RWPE1 (cell line): ENCODE measurements at regions not wholly inside any gene's neighbourhood (a gene's known extent, or its start where the extent isn't known, plus 50 kb on each side); places are given as distances from the start of the nearest gene placed in this dataset.

Experiments
- CTCF ChIA-PET: fragments of 350-600 bp; sonication (Branson Sonifier 250); formaldehyde crosslinking; extraction: SDS; loops from one replicate; lab custom pipeline; 2021; lab: Yijun Ruan, JAX
- POLR2A ChIA-PET: fragments of 400-600 bp; formaldehyde crosslinking; extraction: SDS; loops from one replicate; lab custom pipeline; 2020; ENCODE audit warnings: antibody characterized with exemption; ENCODE audit not compliant: low non-redundant PET; lab: Yijun Ruan, JAX
- DNase-seq: peaks from one replicate; pipeline ENCODE4 v3.0.0; 2012; ENCODE audit warnings: low spot score
- H3K27ac ChIP-seq: fragments of 450-650 bp; 2 replicates; pipeline ENCODE4 v1.5.1; 2017
- TF ChIP-seq, protein P1 (sequence below): fragments of 450-650 bp; conservative IDR thresholded peaks from 2 replicates; pipeline ENCODE4 v1.5.1; 2017; ENCODE audit warnings: low read depth, mild to moderate bottlenecking

- no peak overlapping the region for H3K27ac ChIP-seq
- ChIA-PET CTCF (no interaction called here), POLR2A (no interaction called here)
- DNase-seq = no peak
- TF ChIP-seq, protein P1, sequence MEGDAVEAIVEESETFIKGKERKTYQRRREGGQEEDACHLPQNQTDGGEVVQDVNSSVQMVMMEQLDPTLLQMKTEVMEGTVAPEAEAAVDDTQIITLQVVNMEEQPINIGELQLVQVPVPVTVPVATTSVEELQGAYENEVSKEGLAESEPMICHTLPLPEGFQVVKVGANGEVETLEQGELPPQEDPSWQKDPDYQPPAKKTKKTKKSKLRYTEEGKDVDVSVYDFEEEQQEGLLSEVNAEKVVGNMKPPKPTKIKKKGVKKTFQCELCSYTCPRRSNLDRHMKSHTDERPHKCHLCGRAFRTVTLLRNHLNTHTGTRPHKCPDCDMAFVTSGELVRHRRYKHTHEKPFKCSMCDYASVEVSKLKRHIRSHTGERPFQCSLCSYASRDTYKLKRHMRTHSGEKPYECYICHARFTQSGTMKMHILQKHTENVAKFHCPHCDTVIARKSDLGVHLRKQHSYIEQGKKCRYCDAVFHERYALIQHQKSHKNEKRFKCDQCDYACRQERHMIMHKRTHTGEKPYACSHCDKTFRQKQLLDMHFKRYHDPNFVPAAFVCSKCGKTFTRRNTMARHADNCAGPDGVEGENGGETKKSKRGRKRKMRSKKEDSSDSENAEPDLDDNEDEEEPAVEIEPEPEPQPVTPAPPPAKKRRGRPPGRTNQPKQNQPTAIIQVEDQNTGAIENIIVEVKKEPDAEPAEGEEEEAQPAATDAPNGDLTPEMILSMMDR = no peak
Measured at GRCh38 chr2:6645672-6646071, 220.0 kb downstream of the CMPK2 start.

- DNase-seq = no peak
- TF ChIP-seq, protein P1 = no peak
- H3K27ac ChIP-seq = no peak overlapping the region
- CTCF ChIA-PET = no interaction called here
- POLR2A ChIA-PET = no interaction called here
Measured at GRCh38 chr2:6647046-6647445, 218.7 kb downstream of the CMPK2 start.

DNA sequence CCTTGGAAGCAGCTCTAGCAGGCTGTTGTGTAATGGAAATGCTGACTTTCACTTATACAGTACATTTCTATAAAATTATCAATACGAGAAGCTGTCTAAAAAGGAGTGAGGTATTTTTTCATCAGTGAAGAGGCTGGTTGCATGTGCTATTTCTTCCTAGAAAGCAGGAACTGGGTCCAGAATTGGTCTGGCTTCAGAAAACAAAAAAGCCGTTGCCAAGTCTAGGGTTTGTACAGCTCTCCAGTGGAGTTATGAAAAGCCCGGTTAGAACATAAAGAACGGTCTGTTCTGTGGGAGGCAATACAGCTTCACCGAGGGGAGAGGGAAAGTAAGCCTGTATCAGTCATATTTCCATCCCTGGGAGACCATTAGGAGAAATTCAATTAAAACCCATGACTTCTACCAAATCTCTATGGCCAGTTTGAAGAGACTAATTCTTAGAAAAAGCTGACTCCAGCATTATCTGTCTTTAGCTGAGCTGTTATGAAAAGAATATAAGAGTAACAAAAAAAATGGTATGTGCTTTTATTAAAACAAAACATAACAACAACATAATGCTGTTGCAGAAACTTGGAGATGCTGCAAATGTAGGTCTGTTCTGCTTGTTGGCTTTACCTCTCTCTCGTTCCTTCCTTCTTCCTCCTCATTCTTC lies 217.0 kb downstream of the CMPK2 start:
- ChIA-PET CTCF (interaction anchor here (0.7 kb wide), 1 partner anchor 403 kb away, joined by 6 read pairs; no protein-coding TSS in a partner anchor), POLR2A (no interaction called here)
- TF ChIP-seq, protein P1 = no peak
- no peak for DNase-seq
- H3K27ac ChIP-seq = no peak overlapping the region

GRCh38 chr2:6650311-6650710 lies 215.4 kb downstream of the CMPK2 start:
- TF ChIP-seq, protein P1 = no peak
- ChIA-PET CTCF (interaction anchor here (0.5 to 0.7 kb wide), 2 partner anchors 85 to 185 kb away, joined by 3 read pairs; no protein-coding TSS in a partner anchor), POLR2A (no interaction called here)
- H3K27ac ChIP-seq = no peak overlapping the region
- DNase-seq = no peak

DNA sequence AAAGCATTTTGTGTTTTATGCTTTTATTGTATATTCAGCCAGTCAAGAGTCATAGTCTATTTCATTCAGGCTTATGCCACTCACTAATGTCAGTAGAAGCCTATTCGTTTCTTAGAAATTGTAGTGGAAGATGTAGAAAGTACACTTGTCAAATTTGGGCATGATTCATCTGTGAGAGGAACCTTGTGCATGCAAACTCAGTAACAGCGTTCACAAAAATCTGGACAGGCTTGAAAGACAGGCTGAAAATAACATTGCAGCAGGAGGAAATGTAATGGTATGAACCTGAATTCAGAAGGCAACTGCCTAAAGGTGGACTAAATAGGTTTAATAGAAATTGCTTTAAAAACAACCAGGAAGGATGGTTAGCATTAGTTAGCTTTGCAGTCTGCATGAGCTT lies 213.5 kb downstream of the CMPK2 start:
- ChIA-PET POLR2A (no interaction called here), CTCF (no interaction called here)
- no peak overlapping the region for H3K27ac ChIP-seq
- no peak for DNase-seq
- TF ChIP-seq, protein P1 = no peak

GRCh38 chr2:6653281-6653750 lies 212.4 kb downstream of the CMPK2 start:
- no peak for DNase-seq
- CTCF ChIA-PET = no interaction called here
- TF ChIP-seq, protein P1 = no peak
- POLR2A ChIA-PET = no interaction called here
- no peak overlapping the region for H3K27ac ChIP-seq
